Gastrocnemius medialis (tissue), 4 donors: ENCODE measurements at regions not wholly inside any gene's neighbourhood (a gene's known extent, or its start where the extent isn't known, plus 50 kb on each side); places are given as distances from the start of the nearest gene placed in this dataset.

Source experiments
- ATAC-seq, 2 donors: fragments of 150-250 bp; one replicate each; pipeline ENCODE4 v1.9.1; 2016
- DNase-seq, 2 donors: peaks; one replicate each; pipeline ENCODE4 v3.0.0-alpha.2; 2019
- H3K27ac ChIP-seq, 4 donors: fragments of 200-600 bp; sonication (generic); 1 replicate in 1 of 4; 2 replicates in 3 of 4; pipeline ENCODE4 v1.5.1; 2016 to 2018; ENCODE audit warnings: mild to moderate bottlenecking in 2 of 4, moderate library complexity in 1 of 4
- H3K27me3 ChIP-seq, 3 donors: fragments of 200-600 bp; sonication (generic) in 2 of 3; 1 replicate in 1 of 3; 2 replicates in 2 of 3; pipeline versions ENCODE4 v1.5.1 to v1.6.0; 2016 to 2019; ENCODE audit warnings: mild to moderate bottlenecking in 1 of 3, moderate library complexity in 1 of 3
- H3K36me3 ChIP-seq, 2 donors: fragments of 200-600 bp; sonication (generic) in 1 of 2; one replicate each; pipeline ENCODE4 v1.5.1; 2017 to 2018
- H3K4me1 ChIP-seq, 2 donors: fragments of 200-600 bp; sonication (generic) in 1 of 2; one replicate each; pipeline ENCODE4 v1.5.1; 2016 to 2017; ENCODE audit warnings: mild to moderate bottlenecking in 2 of 2
- H3K4me3 ChIP-seq, 4 donors: fragments of 200-600 bp; sonication (generic) in 3 of 4; 1 replicate in 1 of 4; 2 replicates in 3 of 4; pipeline ENCODE4 v1.5.1; 2016 to 2019; ENCODE audit warnings: mild to moderate bottlenecking in 2 of 4
- H3K9me3 ChIP-seq, 3 donors: fragments of 200-600 bp; sonication (generic) in 2 of 3; 1 replicate in 1 of 3; 2 replicates in 2 of 3; pipeline ENCODE4 v1.5.1; 2016 to 2019
- CTCF ChIP-seq, 5 experiments: fragments of 450-650 bp in 3 of 5; fragments of 200-600 bp in 2 of 5; sonication (generic) in 2 of 5; IDR thresholded peaks in 4 of 5; conservative IDR thresholded peaks in 1 of 5; 1 replicate in 4 of 5; 2 replicates in 1 of 5; pipeline ENCODE4 v1.5.1; 2016 to 2019; ENCODE audit warnings: antibody characterized with exemption in 5 of 5, mild to moderate bottlenecking in 3 of 5, moderate library complexity in 3 of 5
- POLR2A ChIP-seq, 2 donors: fragments of 450-650 bp; IDR thresholded peaks; one replicate each; pipeline ENCODE4 v1.6.1; 2017; ENCODE audit warnings: antibody characterized with exemption in 2 of 2, mild to moderate bottlenecking in 2 of 2, moderate library complexity in 2 of 2
- in situ Hi-C, 4 donors: fragments of 200-750 bp; cut with MboI; loops; one replicate each; pipeline versions ENCODE4 v1.15.0 to v1.8.0; 2017; ENCODE audit warnings: low sequenced_read_pairs in 4 of 4
- intact Hi-C: fragments of 100-400 bp; cut with DNase I; formaldehyde crosslinking; loops from one replicate; pipeline ENCODE4 v1.15.1; 2023; ENCODE audit warnings: low total_unique reads

GRCh38 chr12:92400006-92400405, 254.4 kb upstream of the BTG1 start:
- Histone ChIP-seq H3K9me3 (no peaks in the 10 kb centered on the region), H3K27me3 (no peaks in the 10 kb centered on the region), H3K4me3 (no peak overlapping the region), H3K36me3 (no peaks in the 10 kb centered on the region), H3K27ac (no peak overlapping the region), H3K4me1 (no peaks in the 10 kb centered on the region)
- intact Hi-C loops = no loop called here
- in situ Hi-C loops = no loop called here
- TF ChIP-seq CTCF (IDR thresholded peaks at IDR 0.05 in 4 of 5, conservative IDR thresholded peaks at IDR 0.05 in 1 of 5) (no peak), POLR2A (IDR thresholded peaks at IDR 0.05) (no peak)
- DNase-seq (no peak), ATAC-seq (no peak)

- intact Hi-C loops (no loop called here), in situ Hi-C loops (no loop called here)
- TF ChIP-seq POLR2A (IDR thresholded peaks at IDR 0.05) (no peak), CTCF (IDR thresholded peaks at IDR 0.05 in 4 of 5, conservative IDR thresholded peaks at IDR 0.05 in 1 of 5) (no peak)
- Histone ChIP-seq H3K27ac (peak overlapping the region in 3 of 4 donors; percentile 47 to 61 (median 57)), H3K9me3 (no peaks in the 10 kb centered on the region), H3K27me3 (no peaks in the 10 kb centered on the region), H3K4me1 (no peaks in the 10 kb centered on the region), H3K4me3 (no peak overlapping the region), H3K36me3 (no peaks in the 10 kb centered on the region)
- no peak for DNase-seq
- ATAC-seq = peak in 1 of 2 donors; percentile 63
Observed at GRCh38 chr12:92398565-92399309, 253.1 kb upstream of the BTG1 start.

- H3K4me3 ChIP-seq = no peak overlapping the region
- in situ Hi-C loops = no loop called here
- H3K9me3 ChIP-seq = peaks cover 0 to 3% (median 0%) of the 10 kb centered on the region in 3 donors
- H3K4me1 ChIP-seq = no peaks in the 10 kb centered on the region
- DNase-seq (no peak), ATAC-seq (peak in 1 of 2 donors; percentile 39)
- H3K36me3 ChIP-seq = no peaks in the 10 kb centered on the region
- H3K27me3 ChIP-seq = no peaks in the 10 kb centered on the region
- intact Hi-C loops = no loop called here
- no peak overlapping the region for H3K27ac ChIP-seq
- no peak for TF ChIP-seq CTCF (IDR thresholded peaks at IDR 0.05 in 4 of 5, conservative IDR thresholded peaks at IDR 0.05 in 1 of 5)
- TF ChIP-seq POLR2A (IDR thresholded peaks at IDR 0.05) = no peak
Observed at GRCh38 chr12:92396647-92397252, 251.1 kb upstream of the BTG1 start.

GRCh38 chr12:92395322-92395721, 249.7 kb upstream of the BTG1 start:
- Histone ChIP-seq H3K27ac (no peak overlapping the region), H3K4me1 (no peaks in the 10 kb centered on the region), H3K27me3 (no peaks in the 10 kb centered on the region), H3K9me3 (peaks cover 0 to 3% (median 0%) of the 10 kb centered on the region in 3 donors), H3K4me3 (no peak overlapping the region), H3K36me3 (no peaks in the 10 kb centered on the region)
- intact Hi-C loops = no loop called here
- no peak for TF ChIP-seq POLR2A (IDR thresholded peaks at IDR 0.05)
- no peak for TF ChIP-seq CTCF (IDR thresholded peaks at IDR 0.05 in 4 of 5, conservative IDR thresholded peaks at IDR 0.05 in 1 of 5)
- in situ Hi-C loops = no loop called here
- ATAC-seq (no peak), DNase-seq (no peak)
